Ishikawa (cell line): ENCODE measurements at regions not wholly inside any gene's neighbourhood (a gene's known extent, or its start where the extent isn't known, plus 50 kb on each side); places are given as distances from the start of the nearest gene placed in this dataset.

Experiments
- CEBPB ChIP-seq: IDR thresholded peaks from 2 replicates; pipeline ENCODE4 v1.6.1; 2012
- CREB1 ChIP-seq: IDR thresholded peaks from 2 replicates; pipeline ENCODE4 v1.6.1; 2012; ENCODE audit warnings: low read depth
- EGR1 ChIP-seq: IDR thresholded peaks from 2 replicates; pipeline ENCODE4 v1.6.1; 2012
- EP300 ChIP-seq: IDR thresholded peaks from 2 replicates; pipeline ENCODE4 v1.6.1; 2012; ENCODE audit warnings: borderline replicate concordance
- FOXM1 ChIP-seq: IDR thresholded peaks from 2 replicates; pipeline ENCODE4 v1.6.1; 2012; ENCODE audit warnings: low read depth, borderline replicate concordance
- MAX ChIP-seq: IDR thresholded peaks from 2 replicates; pipeline ENCODE4 v1.6.1; 2012
- NFIC ChIP-seq: IDR thresholded peaks from 2 replicates; pipeline ENCODE4 v1.6.1; 2012
- RAD21 ChIP-seq: IDR thresholded peaks from 2 replicates; pipeline ENCODE4 v1.6.1; 2012; ENCODE audit warnings: low read depth
- REST ChIP-seq: IDR thresholded peaks from 2 replicates; pipeline ENCODE4 v1.6.1; 2012; ENCODE audit warnings: low read depth, mild to moderate bottlenecking
- TAF1 ChIP-seq: IDR thresholded peaks from 2 replicates; pipeline ENCODE4 v1.6.1; 2012; ENCODE audit warnings: low read depth, mild to moderate bottlenecking
- TCF12 ChIP-seq: IDR thresholded peaks from 2 replicates; pipeline ENCODE4 v1.6.1; 2012; ENCODE audit warnings: low read depth
- TEAD4 ChIP-seq: IDR thresholded peaks from 2 replicates; pipeline ENCODE4 v1.6.1; 2012
- USF1 ChIP-seq: IDR thresholded peaks from 2 replicates; pipeline ENCODE4 v1.6.1; 2012
- YY1 ChIP-seq: IDR thresholded peaks from 2 replicates; pipeline ENCODE4 v1.6.1; 2012; ENCODE audit warnings: low read depth
- ZBTB7A ChIP-seq: IDR thresholded peaks from 2 replicates; pipeline ENCODE4 v1.6.1; 2012; ENCODE audit warnings: low read depth

GRCh38 chr1:229142471-229142870 lies 128.4 kb upstream of the RAB4A start:
- TF ChIP-seq MAX (no peak), TAF1 (no peak), CREB1 (no peak), CEBPB (no peak), TEAD4 (no peak), EGR1 (no peak), YY1 (no peak), ZBTB7A (no peak), TCF12 (no peak), REST (no peak), FOXM1 (no peak), NFIC (no peak), USF1 (no peak), RAD21 (no peak), EP300 (no peak)

- TF ChIP-seq USF1 (no peak), EP300 (no peak), REST (no peak), YY1 (no peak), NFIC (no peak), CEBPB (no peak), RAD21 (no peak), TEAD4 (no peak), MAX (no peak), FOXM1 (no peak)
Measured at GRCh38 chr1:229146647-229147046, 124.3 kb upstream of the RAB4A start.

GRCh38 chr1:229147072-229147471 lies 123.8 kb upstream of the RAB4A start:
- TF ChIP-seq MAX (no peak), NFIC (no peak), TCF12 (no peak), CEBPB (no peak), REST (no peak), USF1 (no peak), FOXM1 (no peak)

GRCh38 chr1:229148041-229148671 lies 122.8 kb upstream of the RAB4A start:
- TF ChIP-seq CEBPB (no peak), EGR1 (no peak), YY1 (no peak), TAF1 (no peak), TCF12 (no peak)
